ENCODE measurements at regions not wholly inside any gene's neighbourhood (a gene's known extent, or its start where the extent isn't known, plus 50 kb on each side); places are given as distances from the start of the nearest gene placed in this dataset.
"Not testable (repeated sequence)": the region's sequence is repeated elsewhere in the genome, so short reads cannot be mapped to it uniquely, and the experiment has no call there.

GRCh38 chr16:88182967-88183881 is 199.5 kb upstream of the ZNF469 start:
- TF ChIP-seq CEBPB, MAX (IDR thresholded peaks at IDR 0.05): not testable (repeated sequence)

All from Ishikawa (cell line).